Endothelial cell of umbilical vein (primary cell): ENCODE measurements at regions not wholly inside any gene's neighbourhood (a gene's known extent, or its start where the extent isn't known, plus 50 kb on each side); places are given as distances from the start of the nearest gene placed in this dataset.

ENCODE experiments used
- BruUV-seq: library from RNA; stranded (reverse); fragments of 400-500 nt; replicated peaks from 2 replicates; lab custom pipeline; 2021; lab: Mats Ljungman, UMichigan
- CTCF ChIA-PET: fragments of 300-600, 350-600 bp; sonication (Branson Sonifier 250); formaldehyde crosslinking; loops from one replicate; lab custom pipeline; 2021; ENCODE audit warnings: antibody characterized with exemption, inconsistent platforms; lab: Charles Lee
- POLR2A ChIA-PET: fragments of 300-600, 350-600 bp; sonication (Branson Sonifier 250); formaldehyde crosslinking; loops from one replicate; lab custom pipeline; 2021; ENCODE audit warnings: antibody characterized with exemption, inconsistent platforms; lab: Charles Lee
- DNase-seq: peaks from one replicate; pipeline ENCODE4 v3.0.0-alpha.2; 2011; ENCODE audit warnings: low read depth, low spot score
- FAIRE-seq: peaks from 2 replicates; lab custom pipeline; 2011; peaks lifted over from hg19 to GRCh38; lab: Jason Lieb, UNC
- H2AFZ ChIP-seq: 2 replicates; pipeline ENCODE4 v1.6.0; 2012; ENCODE audit warnings: low read depth, low read length, control low read depth, inconsistent platforms
- H3K27ac ChIP-seq: 2 replicates; pipeline ENCODE4 v1.5.1; 2011; ENCODE audit warnings: low read depth, mild to moderate bottlenecking, control low read depth, low read length, moderate library complexity; ENCODE audit not compliant: insufficient read depth
- H3K27me3 ChIP-seq, 2 experiments: 2 replicates each; pipeline versions ENCODE4 v1.6.0 to v1.6.1; 2011; ENCODE audit warnings: low read length in 2 of 2, mixed read lengths in 1 of 2; ENCODE audit not compliant: control insufficient read depth in 2 of 2, insufficient read depth in 2 of 2
- H3K36me3 ChIP-seq, 2 experiments: 2 replicates in 1 of 2; 3 replicates in 1 of 2; pipeline ENCODE4 v1.5.1; 2011; ENCODE audit warnings: low read length in 2 of 2, mild to moderate bottlenecking in 1 of 2, moderate library complexity in 1 of 2; ENCODE audit not compliant: control insufficient read depth in 2 of 2, insufficient read depth in 2 of 2; ENCODE audit errors: extremely low read depth in 1 of 2
- H3K4me1 ChIP-seq: 3 replicates; pipeline ENCODE4 v1.5.1; 2011; ENCODE audit warnings: mild to moderate bottlenecking, low read length; ENCODE audit not compliant: control insufficient read depth, insufficient read depth; ENCODE audit errors: extremely low read depth
- H3K4me2 ChIP-seq: 2 replicates; pipeline ENCODE4 v1.6.1; 2011; ENCODE audit warnings: low read length, control low read depth, mixed read lengths; ENCODE audit not compliant: insufficient read depth
- H3K4me3 ChIP-seq, 3 experiments: fragments of 200-600 bp in 1 of 3; sonication (generic), shearing (Covaris generic) in 1 of 3; replicated peaks in 1 of 3; 2 replicates each; pipeline ENCODE4 v1.5.1; 2011 to 2016; ENCODE audit warnings: control low read depth in 3 of 3, low read length in 3 of 3, mild to moderate bottlenecking in 2 of 3, inconsistent platforms in 1 of 3, low read depth in 1 of 3, moderate library complexity in 1 of 3; ENCODE audit not compliant: insufficient read depth in 1 of 3
- H3K79me2 ChIP-seq: 2 replicates; pipeline ENCODE4 v1.6.0; 2012; ENCODE audit warnings: low read length, inconsistent platforms; ENCODE audit not compliant: control insufficient read depth, insufficient read depth
- H3K9ac ChIP-seq: replicated peaks from 2 replicates; pipeline ENCODE3; 2011; ENCODE audit warnings: low read length, control low read depth; ENCODE audit not compliant: insufficient read depth; ENCODE audit errors: extremely low read depth
- H3K9me1 ChIP-seq: replicated peaks from 3 replicates; pipeline ENCODE4 v1.6.0; 2011; ENCODE audit warnings: mild to moderate bottlenecking, low read length; ENCODE audit not compliant: control insufficient read depth, insufficient read depth; ENCODE audit errors: extremely low read depth
- H3K9me3 ChIP-seq: replicated peaks from 2 replicates; pipeline ENCODE4 v1.5.1; 2012; ENCODE audit warnings: low read length, inconsistent platforms; ENCODE audit not compliant: control insufficient read depth, insufficient read depth
- H4K20me1 ChIP-seq: replicated peaks from 2 replicates; pipeline ENCODE3; 2011; ENCODE audit warnings: mild to moderate bottlenecking, low read length; ENCODE audit not compliant: control insufficient read depth, insufficient read depth; ENCODE audit errors: extremely low read depth
- CTCF ChIP-seq, 2 donors: IDR thresholded peaks; 1 replicate in 1 of 2; 2 replicates in 1 of 2; pipeline ENCODE4 v1.5.1; 2011; ENCODE audit warnings: low read length in 2 of 2, mild to moderate bottlenecking in 2 of 2, moderate library complexity in 2 of 2, control low read depth in 1 of 2, inconsistent platforms in 1 of 2, low read depth in 1 of 2; ENCODE audit not compliant: insufficient read depth in 1 of 2; ENCODE audit errors: extremely low read depth in 1 of 2
- EZH2 ChIP-seq: IDR thresholded peaks from 2 replicates; pipeline ENCODE4 v1.6.1; 2012; ENCODE audit warnings: borderline replicate concordance, low read depth, mild to moderate bottlenecking, moderate library complexity, low read length, inconsistent platforms; ENCODE audit not compliant: severe bottlenecking
- FOS ChIP-seq: IDR thresholded peaks from 2 replicates; pipeline ENCODE4 v1.6.1; 2011; ENCODE audit warnings: mild to moderate bottlenecking, low read length, moderate library complexity, borderline replicate concordance; ENCODE audit not compliant: insufficient read depth
- GATA2 ChIP-seq: IDR thresholded peaks from 2 replicates; pipeline ENCODE4 v1.7.0; 2011; ENCODE audit warnings: low read depth, mild to moderate bottlenecking, moderate library complexity, mixed read lengths, low read length; ENCODE audit not compliant: insufficient read length, insufficient read depth
- JUN ChIP-seq: IDR thresholded peaks from 2 replicates; pipeline ENCODE4 v1.6.1; 2011; ENCODE audit warnings: borderline replicate concordance, low read depth; ENCODE audit not compliant: insufficient read length, insufficient read depth
- MAX ChIP-seq: IDR thresholded peaks from 2 replicates; pipeline ENCODE4 v1.6.1; 2011; ENCODE audit not compliant: insufficient read depth, insufficient read length
- MYC ChIP-seq: IDR thresholded peaks from one replicate; pipeline ENCODE4 v1.6.1; 2011; ENCODE audit warnings: mild to moderate bottlenecking, low read depth, low read length
- POLR2A ChIP-seq: IDR thresholded peaks from 2 replicates; pipeline ENCODE4 v1.6.1; 2012; ENCODE audit warnings: low read depth, mild to moderate bottlenecking, control low read depth, low read length
- POLR2AphosphoS5 ChIP-seq: IDR thresholded peaks from 2 replicates; pipeline ENCODE4 v1.6.1; 2012; ENCODE audit warnings: low read depth, mild to moderate bottlenecking, control low read depth, low read length, moderate library complexity; ENCODE audit not compliant: insufficient read depth
- dilution Hi-C: fragments of 300-500 bp; cut with MboI; formaldehyde crosslinking; loops from one replicate; pipeline ENCODE4 v1.15.0; 2019; ENCODE audit warnings: low sequenced_read_pairs; ENCODE audit not compliant: extremely low pct_ligation_motif_present
- intact Hi-C: fragments of 100-400 bp; cut with micrococcal nuclease; formaldehyde crosslinking; loops from one replicate; pipeline ENCODE4 v1.10.0; 2022

- H3K9me1 ChIP-seq, result no peaks in the 10 kb centered on the region
- no peaks in the 10 kb centered on the region for H3K27me3 ChIP-seq
- dilution Hi-C loops (no loop called here), intact Hi-C loops (no loop called here)
- no peak overlapping the region for H3K4me3 ChIP-seq
- no peak for FAIRE-seq
- CTCF ChIA-PET, result no interaction called here
- no peaks in the 10 kb centered on the region for H4K20me1 ChIP-seq
- no peak overlapping the region for H2AFZ ChIP-seq
- POLR2A ChIA-PET, result no interaction called here
- H3K9me3 ChIP-seq, result peaks cover 3% of the 10 kb centered on the region
- no peaks in the 10 kb centered on the region for H3K4me1 ChIP-seq
- no peak for DNase-seq
- no peaks in the 10 kb centered on the region for H3K36me3 ChIP-seq
- no peak overlapping the region for H3K27ac ChIP-seq
- H3K79me2 ChIP-seq, result no peaks in the 10 kb centered on the region
- TF ChIP-seq MAX (no peak), EZH2 (no peak), JUN (no peak), MYC (no peak), FOS (no peak), POLR2A (no peak), GATA2 (no peak), POLR2AphosphoS5 (no peak), CTCF (IDR thresholded peaks at IDR 0.05; ENCODE audit: extremely low read depth in 1 of 2, insufficient read depth in 1 of 2, low read depth in 1 of 2, low read length in 2 of 2) (no peak)
- no peak overlapping the region for H3K9ac ChIP-seq
- H3K4me2 ChIP-seq, result no peak overlapping the region
- no TSS peak for BruUV-seq
Measured at GRCh38 chr10:56934515-56934914, 573.5 kb upstream of the ZWINT start.
